Vagina (tissue), 2 donors: ENCODE measurements at regions not wholly inside any gene's neighbourhood (a gene's known extent, or its start where the extent isn't known, plus 50 kb on each side); places are given as distances from the start of the nearest gene placed in this dataset.

ENCODE experiments used
- CTCF ChIP-seq, 3 experiments: fragments of 450-650 bp in 2 of 3; fragments of 200-600 bp in 1 of 3; sonication (generic) in 1 of 3; IDR thresholded peaks; one replicate each; pipeline ENCODE4 v1.5.1; 2017 to 2019; ENCODE audit warnings: antibody characterized with exemption in 3 of 3, mild to moderate bottlenecking in 2 of 3, moderate library complexity in 2 of 3
- POLR2A ChIP-seq, 2 donors: fragments of 450-650 bp; IDR thresholded peaks; one replicate each; pipeline ENCODE4 v1.6.1; 2017; ENCODE audit warnings: antibody characterized with exemption in 2 of 2, mild to moderate bottlenecking in 2 of 2, moderate library complexity in 2 of 2
- POLR2AphosphoS5 ChIP-seq, 2 donors: sonication (generic); formaldehyde crosslinking; IDR thresholded peaks; one replicate each; pipeline ENCODE4 v1.9.0; 2017; ENCODE audit warnings: antibody characterized with exemption in 2 of 2, mild to moderate bottlenecking in 2 of 2, low read depth in 1 of 2; ENCODE audit not compliant: insufficient read depth in 1 of 2

GRCh38 chr7:64102656-64103400, 57.6 kb downstream of the ZNF727 start:
- TF ChIP-seq CTCF (IDR thresholded peaks at IDR 0.05) (no peak), POLR2A (IDR thresholded peaks at IDR 0.05) (no peak), POLR2AphosphoS5 (IDR thresholded peaks at IDR 0.05; ENCODE audit: insufficient read depth in 1 of 2, low read depth in 1 of 2) (no peak)
